Upper lobe of left lung (tissue), 4 donors: ENCODE measurements at regions not wholly inside any gene's neighbourhood (a gene's known extent, or its start where the extent isn't known, plus 50 kb on each side); places are given as distances from the start of the nearest gene placed in this dataset.

Experiments used
- CTCF ChIP-seq, 6 experiments: fragments of 450-650 bp in 4 of 6; fragments of 200-600 bp in 2 of 6; sonication (generic) in 2 of 6; IDR thresholded peaks; one replicate each; pipeline ENCODE4 v1.5.1; 2016 to 2019; ENCODE audit warnings: antibody characterized with exemption in 6 of 6
- EP300 ChIP-seq, 4 donors: sonication (generic); formaldehyde crosslinking; IDR thresholded peaks; one replicate each; pipeline ENCODE4 v1.5.1; 2017; ENCODE audit warnings: antibody characterized with exemption in 4 of 4, control low read depth in 2 of 4
- POLR2A ChIP-seq, 4 donors: fragments of 450-650 bp; IDR thresholded peaks; one replicate each; pipeline ENCODE4 v1.5.1; 2016 to 2017; ENCODE audit warnings: antibody characterized with exemption in 4 of 4, mild to moderate bottlenecking in 2 of 4
- POLR2AphosphoS5 ChIP-seq, 2 donors: sonication (generic); formaldehyde crosslinking; IDR thresholded peaks; one replicate each; pipeline ENCODE4 v1.5.1; 2017; ENCODE audit warnings: antibody characterized with exemption in 2 of 2

- TF ChIP-seq CTCF (IDR thresholded peaks at IDR 0.05) (no peak), EP300 (IDR thresholded peaks at IDR 0.05) (no peak), POLR2AphosphoS5 (IDR thresholded peaks at IDR 0.05) (no peak), POLR2A (IDR thresholded peaks at IDR 0.05) (no peak)
Observed at GRCh38 chrX:25198253-25198652, 182.5 kb upstream of the ARX start.
